Glomerular visceral epithelial cell (primary cell): ENCODE measurements at regions not wholly inside any gene's neighbourhood (a gene's known extent, or its start where the extent isn't known, plus 50 kb on each side); places are given as distances from the start of the nearest gene placed in this dataset.

Source experiments
- DNase-seq: peaks from one replicate; pipeline ENCODE4 v3.0.0-alpha.2; 2016; ENCODE audit errors: extremely low spot score

DNA sequence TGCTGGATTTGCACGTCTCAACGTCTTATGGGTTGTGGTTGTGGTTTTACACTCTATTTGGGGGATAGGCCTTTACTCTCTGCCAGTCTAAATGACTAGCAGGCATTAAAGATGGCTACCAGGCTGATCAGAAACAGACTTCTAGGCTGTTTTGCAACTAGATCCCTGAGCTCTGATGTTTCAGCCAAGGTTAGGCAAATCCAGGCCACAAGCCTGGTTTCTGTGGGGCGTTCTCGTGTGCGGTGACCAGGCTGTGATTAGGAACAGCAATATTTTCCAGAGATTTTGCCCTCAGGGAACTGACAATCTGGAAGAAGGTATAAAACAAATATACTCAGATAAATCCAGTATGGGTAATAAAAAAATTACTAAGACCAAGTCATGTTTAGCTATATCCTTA, 502.4 kb downstream of the INSC start:
- DNase-seq: no peak

DNA sequence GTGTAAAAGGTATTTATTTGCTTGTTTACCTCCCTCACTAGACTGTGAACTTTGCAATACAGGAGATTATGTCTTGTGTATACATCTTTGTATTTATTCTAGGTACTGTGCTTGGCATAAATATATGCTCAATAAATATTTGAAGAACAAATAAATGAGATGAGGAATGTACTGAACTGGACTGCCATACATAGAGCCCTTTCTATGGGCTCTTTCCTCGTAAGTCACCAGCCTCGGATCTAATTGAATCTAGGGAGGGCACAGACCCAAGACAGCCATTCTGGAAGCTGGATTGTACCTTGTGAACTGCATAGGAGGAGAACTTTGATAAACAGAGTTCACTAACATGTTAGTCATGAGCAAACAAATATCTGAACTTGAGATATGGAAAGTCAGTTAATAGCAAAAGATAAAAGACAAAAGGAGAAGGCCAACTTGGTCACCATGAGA, 503.9 kb downstream of the INSC start:
- no peak for DNase-seq

DNA sequence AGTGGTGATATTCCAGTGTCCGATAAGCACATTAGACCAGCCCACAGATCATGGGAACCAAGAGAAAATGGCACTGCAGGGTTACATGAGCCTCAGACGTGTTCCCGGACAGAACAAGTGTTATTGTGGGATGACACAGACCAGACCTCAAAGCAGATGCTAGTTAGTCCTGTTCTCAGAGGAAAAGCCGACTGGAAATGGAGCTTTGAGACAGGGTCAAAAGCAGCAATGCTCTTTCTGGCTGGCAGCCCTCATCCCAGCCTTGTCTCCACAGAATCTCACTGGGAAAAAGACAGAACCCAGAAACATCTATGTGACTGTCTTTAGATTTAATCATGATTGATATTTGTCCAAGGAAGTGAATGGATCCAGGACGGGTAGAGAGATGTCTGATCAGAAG, 506.8 kb downstream of the INSC start:
- no peak for DNase-seq

DNA sequence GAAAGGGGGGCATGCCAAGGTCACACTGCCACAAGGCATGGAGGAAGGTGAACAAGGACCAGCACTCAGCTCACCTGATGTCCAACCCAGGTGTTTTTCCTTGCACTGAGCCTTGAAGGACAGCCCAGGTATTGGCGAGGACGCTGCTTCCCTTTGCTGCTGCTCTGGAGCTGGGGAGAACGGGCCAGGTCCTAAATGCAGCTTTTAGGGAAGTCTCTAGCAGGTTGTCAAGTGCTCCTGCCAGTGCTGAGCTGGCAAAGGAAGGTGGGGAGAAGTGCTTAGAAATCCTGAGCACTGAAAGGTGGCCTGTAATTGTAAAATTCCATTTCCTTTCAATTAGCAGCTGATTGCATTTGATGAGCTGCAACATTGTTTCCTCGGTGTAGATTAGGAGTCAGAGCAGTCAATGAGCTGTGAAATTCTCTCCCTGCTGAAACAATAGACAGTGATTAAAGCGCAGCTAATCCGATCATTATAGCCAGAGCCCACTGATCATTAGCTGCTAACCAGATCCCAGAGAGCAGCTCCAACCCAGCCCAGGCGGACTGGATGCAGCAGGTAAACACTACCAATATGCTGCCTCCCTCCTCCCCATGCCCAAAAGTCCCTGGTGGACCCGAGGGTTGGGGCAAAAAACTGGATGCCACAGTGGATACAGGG, 507.6 kb downstream of the INSC start:
- DNase-seq: no peak

DNA sequence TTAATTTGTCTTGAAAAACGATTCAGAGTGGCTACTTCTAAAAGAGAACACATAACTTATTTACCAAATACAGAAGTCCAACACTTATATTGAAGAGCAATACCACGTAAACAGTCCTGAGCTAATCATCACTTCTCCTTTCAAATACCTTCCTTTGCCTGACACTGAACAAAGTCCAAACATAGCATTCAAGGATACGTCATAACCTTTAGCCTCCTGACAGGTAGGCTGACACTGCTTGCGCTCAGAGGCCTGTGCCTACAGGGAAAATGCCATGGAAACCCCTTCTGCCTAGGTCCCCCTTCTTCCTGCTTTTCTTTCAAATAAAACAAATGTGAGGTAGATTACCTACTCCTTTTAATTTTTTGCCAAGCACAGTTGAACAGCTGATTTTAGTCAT, 510.0 kb downstream of the INSC start:
- DNase-seq: no peak

DNA sequence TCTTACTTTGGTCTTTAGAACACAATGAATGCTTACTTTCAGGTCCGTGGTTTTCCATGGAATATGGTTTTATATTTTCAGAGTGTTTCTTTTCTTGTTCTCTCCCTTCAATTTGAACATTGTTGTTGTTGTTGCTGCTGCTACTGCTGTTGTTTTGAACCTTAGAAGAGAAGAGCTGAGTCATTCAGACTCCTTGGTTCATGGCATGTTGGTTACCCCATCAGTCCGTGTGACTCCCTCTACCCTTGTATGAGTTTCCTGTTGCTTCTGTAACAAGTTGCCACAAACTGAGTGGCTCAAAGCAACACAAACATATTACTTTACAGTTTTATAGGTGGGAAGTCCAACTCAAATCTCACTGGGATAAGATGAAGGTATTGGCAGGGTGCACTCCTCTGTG, 511.0 kb downstream of the INSC start:
- DNase-seq: no peak

DNA sequence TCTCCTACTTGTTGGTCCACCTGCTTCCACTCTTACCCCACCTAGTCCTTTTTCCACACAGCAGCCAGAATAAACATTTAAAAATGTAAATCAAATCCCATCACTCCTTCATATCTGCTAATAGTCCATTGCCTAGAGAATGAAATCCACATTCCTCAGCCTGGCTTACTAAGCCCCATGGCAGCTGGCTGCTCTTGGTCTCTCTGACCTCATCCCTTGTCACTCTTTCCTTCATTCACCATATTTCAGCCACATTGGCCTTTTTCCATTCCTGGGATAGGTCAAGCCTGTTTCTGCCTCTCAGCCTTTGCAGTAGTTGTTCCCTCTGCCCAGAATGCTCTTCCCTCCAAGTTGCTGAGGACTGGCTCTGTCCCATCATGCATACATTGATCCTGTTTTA, 512.8 kb downstream of the INSC start:
- no peak for DNase-seq

DNA sequence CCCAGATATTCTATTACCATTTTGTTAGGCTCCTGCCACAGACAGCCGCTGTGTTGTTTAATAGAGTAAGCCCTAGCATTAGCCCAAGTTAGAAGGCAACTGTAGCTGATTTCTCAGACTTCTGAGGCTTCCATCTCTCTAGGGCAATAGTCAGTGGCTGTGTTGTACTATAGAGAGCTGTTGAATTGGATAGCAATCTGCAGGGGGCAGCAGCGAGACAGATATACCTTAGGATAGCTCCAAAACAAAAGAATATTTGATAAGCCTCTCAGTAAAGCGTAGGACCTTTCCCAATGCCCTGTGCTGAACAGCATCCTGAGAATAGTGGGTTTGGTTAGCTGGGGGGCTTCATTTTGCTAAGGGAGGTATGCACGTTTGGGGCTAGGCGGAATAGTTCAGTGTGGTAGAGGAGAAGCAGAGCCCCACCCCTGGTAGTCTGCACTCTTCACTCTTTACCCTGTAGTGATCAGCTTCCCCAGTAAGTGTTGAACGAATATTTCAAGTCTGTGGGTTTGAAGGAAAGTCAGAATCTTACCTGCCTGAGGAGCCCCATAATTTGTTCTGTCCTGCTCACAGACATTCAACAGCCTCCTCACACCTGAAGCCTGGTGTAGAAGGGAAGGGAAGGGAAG, 515.1 kb downstream of the INSC start:
- no peak for DNase-seq

DNA sequence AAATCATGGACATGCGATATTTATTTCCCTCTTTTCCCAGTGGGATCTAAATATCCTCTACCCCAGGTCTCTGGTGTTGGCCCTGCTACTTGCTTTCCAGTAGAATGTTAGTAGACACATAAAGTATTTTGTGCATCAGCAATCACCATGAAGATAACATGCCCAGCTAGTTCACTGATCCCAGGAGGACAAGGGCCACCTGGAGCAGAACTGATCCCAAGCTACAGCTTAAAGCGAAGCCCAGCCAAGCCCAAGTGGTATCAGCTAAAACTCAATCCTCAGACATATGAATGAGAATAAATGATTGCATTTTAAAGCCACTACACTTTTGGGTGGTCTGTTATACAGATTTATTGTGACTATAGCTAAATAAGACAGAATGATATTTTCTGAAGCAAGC, 516.2 kb downstream of the INSC start:
- DNase-seq: no peak

DNA sequence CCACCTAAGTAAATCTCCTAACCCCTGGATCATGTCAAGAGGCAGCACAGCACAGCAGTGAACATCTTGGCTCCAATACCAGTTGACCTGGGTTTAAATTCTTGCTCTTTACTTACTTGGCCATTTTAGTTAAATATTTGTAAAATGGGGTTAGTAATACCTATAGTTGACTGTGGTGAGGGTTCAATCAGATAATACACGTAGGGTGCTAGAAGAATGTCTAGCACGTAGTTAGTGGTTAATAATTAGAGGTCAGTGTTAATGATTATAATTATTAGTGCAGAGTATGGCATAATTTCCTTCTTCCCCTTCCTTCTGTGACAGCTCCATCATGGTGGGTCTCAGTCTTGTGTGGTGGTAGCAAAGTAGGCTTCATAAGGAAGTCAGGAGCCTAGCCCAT, 520.8 kb downstream of the INSC start:
- DNase-seq: no peak

DNA sequence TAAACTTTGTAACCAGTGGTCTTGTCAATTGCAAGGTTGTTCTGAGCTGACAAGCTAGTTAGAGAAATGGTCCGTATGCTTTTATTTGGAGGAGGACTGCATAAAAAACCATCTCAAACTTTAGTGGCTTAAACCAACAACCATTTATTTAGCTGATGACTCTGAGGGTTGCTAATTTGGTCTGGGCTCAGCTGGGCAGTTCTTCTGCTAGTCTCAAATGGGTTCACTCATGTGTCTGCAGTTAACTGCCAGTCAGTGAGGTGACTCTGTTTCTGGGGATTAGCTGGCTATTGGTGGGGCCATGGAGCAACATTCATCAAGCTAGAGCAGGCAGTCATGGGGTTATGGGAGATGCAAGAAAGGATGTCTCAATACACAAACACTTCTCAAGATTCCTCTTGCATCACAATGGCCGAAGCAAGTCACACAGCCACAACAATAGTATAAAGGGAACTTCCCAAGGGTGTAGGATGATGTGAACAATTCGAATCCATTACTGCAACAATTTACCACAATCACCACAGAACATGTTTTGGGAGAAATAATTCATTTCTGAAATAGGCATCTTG, 521.9 kb downstream of the INSC start:
- DNase-seq: no peak

DNA sequence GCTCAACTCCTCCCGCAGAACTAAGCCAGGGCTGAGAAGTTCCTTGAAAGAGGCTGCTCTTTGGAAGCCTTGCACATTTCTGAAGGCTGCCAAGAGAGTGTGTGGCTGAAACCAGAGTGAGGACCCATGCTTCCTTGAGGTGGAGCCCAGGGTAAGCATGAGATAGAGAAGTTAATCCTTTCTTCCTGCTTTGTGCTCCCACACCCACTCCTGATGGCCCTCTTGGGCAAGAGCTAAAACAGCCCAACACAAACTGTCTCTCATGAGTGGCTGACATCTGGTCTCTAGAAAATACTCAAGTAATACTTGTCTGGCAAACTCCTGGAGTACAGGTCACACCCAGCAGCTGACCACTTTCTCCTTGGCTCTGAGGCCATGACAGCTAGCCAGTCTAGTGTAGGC, 523.7 kb downstream of the INSC start:
- DNase-seq: no peak

DNA sequence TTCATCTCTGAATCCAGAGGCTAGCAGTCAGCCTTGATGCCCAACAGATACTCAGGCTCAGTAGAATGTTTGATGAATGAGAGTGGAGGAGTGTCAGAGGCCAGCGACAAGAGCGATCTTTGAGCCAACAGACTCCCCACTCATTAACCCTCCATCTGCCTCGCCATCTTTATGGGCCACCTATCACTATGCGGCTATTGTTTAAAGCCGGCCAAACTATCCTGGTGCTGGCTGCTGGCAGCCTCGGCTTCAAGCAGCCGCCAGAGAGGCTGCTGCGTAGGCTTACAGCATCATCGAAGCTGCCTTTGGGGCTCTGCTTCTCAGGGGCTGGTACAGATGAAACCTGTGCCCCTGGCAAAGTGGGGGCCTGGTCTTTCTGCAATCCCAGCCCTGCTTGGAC, 525.6 kb downstream of the INSC start:
- DNase-seq: no peak

DNA sequence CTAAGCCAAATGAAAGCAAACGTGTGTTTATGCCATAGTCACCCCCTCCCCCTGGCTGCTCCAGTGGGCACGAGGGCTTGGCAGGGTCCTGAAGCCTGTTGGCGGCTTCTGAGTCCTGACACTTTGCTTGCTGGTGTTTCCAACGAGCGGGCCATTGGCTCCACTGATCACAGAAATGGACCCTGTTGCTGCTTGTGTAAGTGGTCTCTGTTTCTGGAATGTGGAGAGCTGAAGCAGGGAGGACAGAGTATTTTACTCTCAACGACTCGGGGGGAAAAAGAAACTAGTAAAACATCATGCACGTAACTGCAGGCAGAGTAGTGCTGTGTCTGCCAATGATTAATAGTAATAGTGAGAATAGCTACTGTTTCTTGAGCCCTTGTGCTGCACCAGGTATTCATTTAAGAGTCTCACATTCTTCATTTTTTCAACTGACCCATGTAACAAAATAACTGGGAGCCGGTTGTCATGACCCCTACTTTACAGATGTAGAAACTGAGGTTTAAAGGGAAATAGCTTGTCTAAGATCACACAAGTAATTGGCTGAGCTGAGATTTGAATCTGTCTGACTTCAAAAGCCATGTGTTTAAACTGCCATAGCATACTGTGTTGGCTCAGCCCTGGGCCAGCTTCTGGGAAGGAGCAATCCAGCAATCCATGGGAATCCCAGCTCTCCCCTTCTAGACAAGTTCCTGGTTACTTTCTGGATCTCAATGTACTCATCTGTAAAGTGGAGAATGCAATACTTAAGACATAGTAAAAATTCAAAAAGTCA, 526.7 kb downstream of the INSC start:
- no peak for DNase-seq

DNA sequence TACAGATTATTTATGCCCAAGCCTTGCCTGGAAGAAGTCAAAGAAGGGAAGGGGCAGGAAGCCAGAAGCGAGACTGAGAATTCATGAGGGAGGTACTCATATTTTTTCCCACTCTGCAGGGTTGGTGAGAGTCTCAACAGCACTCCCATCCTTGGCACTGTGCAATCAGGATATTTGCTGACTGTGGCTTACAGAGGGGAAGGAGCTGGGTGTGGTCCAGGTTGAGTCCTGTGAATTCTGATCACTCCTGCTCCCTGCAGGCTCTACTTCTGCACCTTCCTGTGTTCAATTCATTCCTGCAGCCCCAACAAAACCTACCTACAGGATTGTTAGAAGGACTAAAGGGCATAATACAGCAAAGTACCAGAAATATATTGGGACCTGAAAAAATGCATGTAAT, 530.5 kb downstream of the INSC start:
- no peak for DNase-seq

DNA sequence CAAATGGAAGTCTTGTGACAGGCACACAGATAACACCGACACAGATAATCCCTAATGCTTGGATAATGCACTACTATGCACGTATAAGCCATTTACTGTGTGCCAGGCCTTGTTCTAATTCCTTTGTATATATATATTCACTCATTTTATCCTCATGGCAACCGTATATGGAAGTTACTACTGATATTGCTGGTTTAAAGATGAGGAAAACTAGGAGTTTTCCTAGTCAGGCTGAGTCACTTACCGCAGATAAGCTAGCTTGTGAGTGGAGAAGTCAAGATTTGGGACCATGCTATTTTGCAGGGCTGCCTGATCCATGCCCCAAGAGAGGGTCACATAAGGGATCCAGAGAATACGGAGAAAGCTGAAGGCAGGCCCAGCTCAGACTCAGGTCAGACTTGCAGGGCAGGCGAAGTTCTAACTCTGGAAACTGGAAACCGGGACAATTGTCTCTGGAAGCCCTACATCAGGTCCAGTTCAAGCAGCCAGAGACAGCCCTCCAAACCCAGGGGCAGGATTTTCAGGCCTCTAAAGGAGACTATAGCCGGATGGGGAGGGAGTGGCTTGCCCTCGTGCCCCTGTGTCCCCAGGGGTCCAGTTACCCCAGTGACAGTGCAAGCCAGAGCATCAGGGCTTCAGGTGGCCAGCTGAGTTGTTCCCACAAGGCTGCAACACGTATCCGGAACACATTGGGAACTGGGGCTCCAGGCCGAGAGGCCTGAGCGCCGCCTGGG, 534.8 kb downstream of the INSC start:
- DNase-seq: no peak

DNA sequence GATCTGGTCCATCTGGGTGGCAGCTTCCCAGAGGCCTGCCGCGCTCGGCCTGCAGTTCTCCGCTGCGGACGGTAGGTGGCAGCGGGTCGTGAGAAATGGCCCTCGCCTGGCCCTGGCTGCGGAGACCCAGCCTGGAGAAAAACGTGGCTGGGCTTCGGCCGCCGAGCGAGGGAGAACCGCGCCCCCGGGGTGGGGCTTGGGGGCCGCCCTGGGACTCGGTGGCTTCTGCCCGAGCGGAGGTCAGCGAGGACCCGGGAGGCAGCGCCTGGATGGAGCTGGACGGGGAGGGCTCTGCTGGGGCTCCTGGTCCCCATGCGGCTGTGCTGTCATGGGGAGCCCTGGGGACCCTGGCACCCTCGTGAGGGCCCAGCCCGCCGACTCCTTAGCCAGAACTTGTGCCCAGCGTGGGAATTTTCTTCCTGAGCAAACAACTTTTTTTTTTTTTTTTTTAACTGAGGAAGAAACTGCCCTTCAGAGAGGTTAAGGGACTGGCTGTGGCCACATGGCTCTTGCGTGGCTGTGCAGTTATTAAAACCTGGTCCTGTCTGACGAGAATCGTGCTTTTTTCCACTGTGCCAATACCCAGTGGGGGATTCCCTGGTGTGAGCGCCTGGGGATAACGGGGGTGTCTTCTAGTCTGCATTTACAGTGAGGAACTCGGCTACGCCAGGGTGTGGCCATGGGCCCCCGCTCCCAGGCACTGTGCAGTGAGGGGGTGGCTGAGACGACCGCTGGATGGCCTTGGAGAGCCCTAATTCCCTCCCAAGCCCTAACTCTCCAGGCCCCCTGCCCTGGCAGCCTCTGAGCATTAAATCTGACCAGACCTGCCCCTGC, 535.6 kb downstream of the INSC start:
- DNase-seq: peak; percentile 52

DNA sequence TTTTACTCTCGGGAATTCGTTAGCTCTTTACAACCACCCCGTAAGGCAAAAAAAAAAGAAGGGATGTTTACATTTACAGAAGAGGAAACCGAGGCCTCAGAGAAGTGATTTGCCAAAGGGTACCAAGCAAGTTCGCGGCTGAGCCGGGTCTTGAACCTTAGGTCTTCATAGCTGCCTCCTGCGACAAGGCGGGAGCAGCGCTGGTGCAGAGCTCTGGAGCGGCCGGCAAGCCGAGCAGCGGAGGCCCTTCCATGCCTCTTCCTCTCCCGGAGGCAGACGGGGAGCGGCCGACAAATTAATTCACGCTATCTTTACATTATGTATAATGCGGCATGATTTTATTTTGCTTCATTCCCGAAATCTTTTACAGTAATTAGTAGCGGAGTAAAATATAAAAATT, 536.3 kb downstream of the INSC start:
- DNase-seq: no peak

DNA sequence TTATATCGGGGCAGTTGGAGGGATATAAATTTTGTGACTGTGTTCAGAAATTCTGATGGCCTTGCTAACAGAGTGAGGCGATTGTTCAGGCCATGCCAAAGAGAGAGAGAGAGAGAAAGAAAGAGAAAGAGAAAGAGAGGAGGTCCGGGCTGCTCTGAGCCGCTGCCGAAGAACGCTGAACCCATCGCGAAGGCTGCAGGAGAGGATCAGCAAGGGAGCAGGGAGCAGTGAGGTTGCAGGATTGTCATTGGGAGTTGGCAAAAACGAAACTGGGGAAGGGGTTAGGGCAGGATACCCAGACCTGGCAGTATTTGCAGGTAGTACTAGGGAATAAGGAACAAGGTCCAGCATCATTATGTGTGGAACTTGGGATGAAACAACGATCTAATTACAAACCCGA, 537.1 kb downstream of the INSC start:
- no peak for DNase-seq

DNA sequence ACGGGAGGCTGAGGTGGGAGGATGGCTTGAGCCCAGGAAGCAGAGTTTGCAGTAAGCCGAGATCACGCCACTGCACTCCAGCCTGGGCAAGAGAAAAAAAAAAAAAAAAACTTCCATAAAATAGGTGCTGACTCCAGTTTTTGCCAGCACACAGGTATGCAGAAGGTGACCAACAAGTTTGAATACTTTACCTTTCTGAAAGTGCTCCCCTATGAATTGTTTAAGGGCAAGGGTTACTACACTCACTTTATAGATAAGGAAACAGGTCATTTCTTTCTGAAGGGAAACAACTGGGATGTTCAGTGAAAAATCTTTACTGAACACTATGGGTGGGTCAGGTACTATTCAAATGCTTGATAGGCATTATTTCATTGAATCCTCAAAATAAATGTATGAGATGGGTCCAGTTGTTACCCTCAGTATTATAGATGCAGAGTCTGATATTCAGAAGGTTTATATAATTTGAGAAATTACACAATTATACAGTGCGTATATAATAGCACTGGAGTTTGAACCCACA, 538.5 kb downstream of the INSC start:
- DNase-seq: no peak

DNA sequence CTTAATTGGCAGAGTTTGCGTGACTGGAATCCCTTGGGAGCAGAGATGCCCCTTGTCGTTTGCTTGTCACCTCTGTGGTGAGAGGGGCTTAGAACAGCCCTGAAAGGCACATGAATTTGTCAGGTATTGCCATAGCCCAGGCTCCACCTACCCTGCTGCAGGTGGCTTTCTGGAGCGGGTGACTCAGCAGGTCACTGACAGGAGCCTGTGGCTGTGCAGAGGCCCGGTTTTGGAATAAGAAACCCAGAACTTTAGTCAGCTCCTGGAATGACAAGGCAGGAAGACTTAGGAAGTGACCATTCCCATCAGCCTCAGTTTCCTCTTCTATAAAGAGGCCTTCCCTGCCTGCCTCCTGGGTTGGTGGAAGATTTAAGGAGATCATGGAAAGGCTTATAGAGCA, 539.7 kb downstream of the INSC start:
- DNase-seq: no peak
